HepG2 (cell line): ENCODE measurements at regions not wholly inside any gene's neighbourhood (a gene's known extent, or its start where the extent isn't known, plus 50 kb on each side); places are given as distances from the start of the nearest gene placed in this dataset.

Experiments
- ATAC-seq: fragments of 200-7000 bp; cut with Tn5 transposase; 3 replicates; pipeline ENCODE4 v1.9.1; 2020; ENCODE audit warnings: mild to moderate bottlenecking, moderate library complexity
- BruUV-seq: library from RNA; stranded (reverse); fragments of 400-500 nt; replicated peaks from 2 replicates; lab custom pipeline; 2021; lab: Mats Ljungman, UMichigan
- CTCF ChIA-PET: fragments of 300-600 bp; formaldehyde crosslinking; extraction: SDS; loops from one replicate; lab custom pipeline; 2021; ENCODE audit warnings: low total read pairs, inconsistent platforms, low intra/inter-chr PET ratio; lab: Yijun Ruan, JAX
- POLR2A ChIA-PET: fragments of 350-600 bp; sonication (Branson Sonifier 250); formaldehyde crosslinking; loops from one replicate; lab custom pipeline; 2020; ENCODE audit warnings: antibody characterized with exemption, inconsistent platforms; lab: Yijun Ruan, JAX
- DNase-seq: peaks from one replicate; pipeline ENCODE4 v3.0.0-alpha.2; 2015; ENCODE audit warnings: low spot score
- FAIRE-seq: peaks from 3 replicates; lab custom pipeline; 2011; peaks lifted over from hg19 to GRCh38; lab: Jason Lieb, UNC
- H2AFZ ChIP-seq: one replicate; pipeline ENCODE4 v1.6.1; 2011; ENCODE audit warnings: low read length, inconsistent platforms
- H3K27ac ChIP-seq: fragments of 300-600 bp; 3 replicates; pipeline ENCODE4 v1.8.0; 2011; ENCODE audit warnings: mixed run types, mild to moderate bottlenecking, mixed read lengths, low read length, inconsistent platforms; ENCODE audit not compliant: insufficient read depth; ENCODE audit errors: extremely low read length
- H3K27me3 ChIP-seq, 2 experiments: fragments of 200-600 bp in 1 of 2; 2 replicates in 1 of 2; 3 replicates in 1 of 2; pipeline versions ENCODE4 v1.6.0 to v1.8.0; 2011; ENCODE audit warnings: low read length in 2 of 2, mild to moderate bottlenecking in 2 of 2, moderate library complexity in 2 of 2, inconsistent platforms in 1 of 2; ENCODE audit not compliant: insufficient read depth in 2 of 2, control insufficient read depth in 1 of 2
- H3K36me3 ChIP-seq, 2 experiments: fragments of 200-600 bp in 1 of 2; replicated peaks in 1 of 2; 2 replicates in 1 of 2; 3 replicates in 1 of 2; pipeline versions ENCODE4 v1.5.1 to v1.8.0; 2011; ENCODE audit warnings: low read length in 2 of 2, inconsistent platforms in 1 of 2; ENCODE audit not compliant: insufficient read depth in 2 of 2, control insufficient read depth in 1 of 2
- H3K4me1 ChIP-seq: 2 replicates; pipeline ENCODE4 v1.5.1; 2012; ENCODE audit warnings: low read length, inconsistent platforms; ENCODE audit not compliant: insufficient read depth
- H3K4me2 ChIP-seq: 2 replicates; pipeline ENCODE4 v1.6.0; 2011; ENCODE audit warnings: low read depth, low read length, inconsistent platforms
- H3K4me3 ChIP-seq, 3 experiments: fragments of 200-600 bp in 1 of 3; sonication (generic), shearing (Covaris generic) in 1 of 3; replicated peaks in 1 of 3; 2 replicates each; pipeline ENCODE4 v1.5.1; 2011 to 2016; ENCODE audit warnings: low read length in 3 of 3, inconsistent platforms in 2 of 3, low read depth in 2 of 3, mild to moderate bottlenecking in 2 of 3, control low read depth in 1 of 3, mixed read lengths in 1 of 3; ENCODE audit not compliant: insufficient read depth in 1 of 3
- H3K79me2 ChIP-seq: one replicate; pipeline ENCODE4 v1.6.1; 2011; ENCODE audit warnings: low read length, inconsistent platforms; ENCODE audit not compliant: insufficient read depth
- H3K9ac ChIP-seq: 2 replicates; pipeline ENCODE4 v1.6.0; 2011; ENCODE audit warnings: mild to moderate bottlenecking, low read depth, low read length, inconsistent platforms; ENCODE audit not compliant: insufficient read depth
- H3K9me3 ChIP-seq: 2 replicates; pipeline ENCODE4 v1.5.1; 2012; ENCODE audit warnings: mild to moderate bottlenecking, low read length
- H4K20me1 ChIP-seq: 2 replicates; pipeline ENCODE4 v1.6.0; 2011; ENCODE audit warnings: inconsistent platforms, mild to moderate bottlenecking, low read length, moderate library complexity; ENCODE audit not compliant: insufficient read depth
- FIP1L1 ChIP-seq: fragments of 200-400 bp; formaldehyde crosslinking; IDR thresholded peaks from 2 replicates; pipeline ENCODE4 v1.6.1; 2018; ENCODE audit warnings: low read depth, mild to moderate bottlenecking, low read length, moderate library complexity, borderline replicate concordance; ENCODE audit not compliant: insufficient read depth
- JUNB ChIP-seq: sonication (generic); formaldehyde crosslinking; IDR thresholded peaks from 2 replicates; pipeline ENCODE4 v1.8.0; 2022; ENCODE audit warnings: missing genetic modification reagents, mild to moderate bottlenecking, borderline replicate concordance
- ZNF83 ChIP-seq: sonication (generic); formaldehyde crosslinking; IDR thresholded peaks from 2 replicates; pipeline ENCODE4 v1.4.0; 2020; ENCODE audit warnings: missing genetic modification reagents, mild to moderate bottlenecking, borderline replicate concordance
- WGBS: methylation state at CpG from one replicate; pipeline ENCODE4 v1.1.6; 2017; ENCODE audit warnings: low lambda C conversion rate; 5-methylcytosine and 5-hydroxymethylcytosine counted together
- in situ Hi-C: cut with HindIII; loops from 2 replicates; pipeline ENCODE4 v1.10.0; 2017; ENCODE audit warnings: low pct_unique_long_range_greater_than_20kb; ENCODE audit not compliant: extremely low pct_ligation_motif_present
- intact Hi-C: fragments of 100-400 bp; cut with micrococcal nuclease; formaldehyde crosslinking; loops from one replicate; pipeline ENCODE4 v1.10.0; 2022; ENCODE audit not compliant: unreplicated experiment
- TF ChIP-seq, protein P1 (sequence below): sonication (generic); formaldehyde crosslinking; IDR thresholded peaks from 2 replicates; pipeline ENCODE4 v1.5.0; 2020; ENCODE audit warnings: missing genetic modification reagents
- TF ChIP-seq, protein P2 (sequence below): sonication (generic); formaldehyde crosslinking; IDR thresholded peaks from 2 replicates; pipeline ENCODE4 v1.4.0; 2020; ENCODE audit warnings: mild to moderate bottlenecking, missing genetic modification reagents
- TF ChIP-seq, protein P3 (sequence below): sonication (generic); formaldehyde crosslinking; IDR thresholded peaks from 2 replicates; pipeline ENCODE4 v1.5.0; 2020; ENCODE audit warnings: mild to moderate bottlenecking, missing genetic modification reagents
- TF ChIP-seq, protein P4 (sequence below): sonication (generic); formaldehyde crosslinking; conservative IDR thresholded peaks from 2 replicates; pipeline ENCODE4 v1.5.0; 2020; ENCODE audit warnings: missing genetic modification reagents
- TF ChIP-seq, protein P5 (sequence below): sonication (generic); formaldehyde crosslinking; conservative IDR thresholded peaks from 2 replicates; pipeline ENCODE4 v1.8.0; 2022; ENCODE audit warnings: missing genetic modification reagents
- TF ChIP-seq, protein P6 (sequence below): IDR thresholded peaks from 2 replicates; pipeline ENCODE4 v1.6.1; 2016; ENCODE audit warnings: low read depth
- TF ChIP-seq, protein P7 (sequence below): sonication (generic); formaldehyde crosslinking; IDR thresholded peaks from 2 replicates; pipeline ENCODE4 v1.5.0; 2020; ENCODE audit warnings: mild to moderate bottlenecking, missing genetic modification reagents

DNA sequence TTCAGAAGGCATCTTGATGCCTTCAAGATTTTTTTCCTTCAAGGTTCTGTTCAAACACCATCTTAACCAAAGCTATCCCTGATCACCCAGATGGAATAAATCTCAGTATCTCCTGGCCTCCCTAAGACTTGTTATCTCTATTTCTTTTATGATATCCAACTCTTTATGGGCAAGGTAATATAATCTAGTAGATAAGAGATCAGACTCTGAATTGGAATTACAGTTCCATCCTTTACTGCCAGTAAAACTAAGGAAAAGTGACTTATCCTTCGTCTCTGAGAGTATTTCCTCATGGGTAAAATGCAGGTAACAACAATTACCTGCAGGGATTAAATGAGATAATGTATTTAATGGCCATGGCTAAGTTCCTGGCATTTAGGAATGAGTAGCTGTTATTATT, 445.0 kb upstream of the DAB1 start (continued):
- TF ChIP-seq, protein P1, sequence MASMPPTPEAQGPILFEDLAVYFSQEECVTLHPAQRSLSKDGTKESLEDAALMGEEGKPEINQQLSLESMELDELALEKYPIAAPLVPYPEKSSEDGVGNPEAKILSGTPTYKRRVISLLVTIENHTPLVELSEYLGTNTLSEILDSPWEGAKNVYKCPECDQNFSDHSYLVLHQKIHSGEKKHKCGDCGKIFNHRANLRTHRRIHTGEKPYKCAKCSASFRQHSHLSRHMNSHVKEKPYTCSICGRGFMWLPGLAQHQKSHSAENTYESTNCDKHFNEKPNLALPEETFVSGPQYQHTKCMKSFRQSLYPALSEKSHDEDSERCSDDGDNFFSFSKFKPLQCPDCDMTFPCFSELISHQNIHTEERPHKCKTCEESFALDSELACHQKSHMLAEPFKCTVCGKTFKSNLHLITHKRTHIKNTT (CRISPR knock-in tag) = no peak
- TF ChIP-seq, protein P2, sequence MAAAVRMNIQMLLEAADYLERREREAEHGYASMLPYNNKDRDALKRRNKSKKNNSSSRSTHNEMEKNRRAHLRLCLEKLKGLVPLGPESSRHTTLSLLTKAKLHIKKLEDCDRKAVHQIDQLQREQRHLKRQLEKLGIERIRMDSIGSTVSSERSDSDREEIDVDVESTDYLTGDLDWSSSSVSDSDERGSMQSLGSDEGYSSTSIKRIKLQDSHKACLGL = no peak
- TF ChIP-seq, all 625 proteins: peak for 0

DNA sequence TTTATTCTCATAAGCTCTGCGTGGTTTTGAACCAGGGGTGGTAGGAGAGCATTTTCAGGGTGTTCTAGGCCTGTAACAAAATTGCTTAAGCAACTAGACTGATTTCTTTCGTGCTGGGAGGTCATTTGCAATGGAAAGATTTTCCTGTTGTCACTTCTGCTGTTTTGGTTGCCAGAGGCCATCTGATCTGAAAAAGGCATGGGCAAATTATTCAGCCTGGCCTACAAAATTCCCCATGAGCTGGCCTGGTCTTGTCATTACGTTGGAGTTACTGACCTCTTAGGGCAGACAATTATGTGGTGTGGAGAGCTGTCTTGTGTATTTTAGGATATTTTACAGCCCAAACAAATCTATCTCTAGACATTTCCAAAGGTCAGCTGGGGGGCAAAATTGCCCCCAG, 444.4 kb upstream of the DAB1 start:
- H3K4me2 ChIP-seq = no peak overlapping the region
- no peak overlapping the region for H3K4me3 ChIP-seq
- no TSS peak for BruUV-seq
- no peak overlapping the region for H2AFZ ChIP-seq
- no peak overlapping the region for H3K27ac ChIP-seq
- H3K9me3 ChIP-seq = no peaks in the 10 kb centered on the region
- CTCF ChIA-PET = no interaction called here
- 0% methylated on average over 3 of the region's 3 CpGs for WGBS
- no peaks in the 10 kb centered on the region for H3K36me3 ChIP-seq
- H3K27me3 ChIP-seq = no peaks in the 10 kb centered on the region
- H3K9ac ChIP-seq = no peak overlapping the region
- H3K4me1 ChIP-seq = peaks cover 8% of the 10 kb centered on the region; the same call in 1 of the 2 replicates
- in situ Hi-C loops = no loop called here
- intact Hi-C loops = no loop called here
- POLR2A ChIA-PET = no interaction called here
- no peak for DNase-seq
- H3K79me2 ChIP-seq = no peaks in the 10 kb centered on the region
- FAIRE-seq = no peak
- no peak for ATAC-seq
- H4K20me1 ChIP-seq = no peaks in the 10 kb centered on the region
- TF ChIP-seq, protein P3, sequence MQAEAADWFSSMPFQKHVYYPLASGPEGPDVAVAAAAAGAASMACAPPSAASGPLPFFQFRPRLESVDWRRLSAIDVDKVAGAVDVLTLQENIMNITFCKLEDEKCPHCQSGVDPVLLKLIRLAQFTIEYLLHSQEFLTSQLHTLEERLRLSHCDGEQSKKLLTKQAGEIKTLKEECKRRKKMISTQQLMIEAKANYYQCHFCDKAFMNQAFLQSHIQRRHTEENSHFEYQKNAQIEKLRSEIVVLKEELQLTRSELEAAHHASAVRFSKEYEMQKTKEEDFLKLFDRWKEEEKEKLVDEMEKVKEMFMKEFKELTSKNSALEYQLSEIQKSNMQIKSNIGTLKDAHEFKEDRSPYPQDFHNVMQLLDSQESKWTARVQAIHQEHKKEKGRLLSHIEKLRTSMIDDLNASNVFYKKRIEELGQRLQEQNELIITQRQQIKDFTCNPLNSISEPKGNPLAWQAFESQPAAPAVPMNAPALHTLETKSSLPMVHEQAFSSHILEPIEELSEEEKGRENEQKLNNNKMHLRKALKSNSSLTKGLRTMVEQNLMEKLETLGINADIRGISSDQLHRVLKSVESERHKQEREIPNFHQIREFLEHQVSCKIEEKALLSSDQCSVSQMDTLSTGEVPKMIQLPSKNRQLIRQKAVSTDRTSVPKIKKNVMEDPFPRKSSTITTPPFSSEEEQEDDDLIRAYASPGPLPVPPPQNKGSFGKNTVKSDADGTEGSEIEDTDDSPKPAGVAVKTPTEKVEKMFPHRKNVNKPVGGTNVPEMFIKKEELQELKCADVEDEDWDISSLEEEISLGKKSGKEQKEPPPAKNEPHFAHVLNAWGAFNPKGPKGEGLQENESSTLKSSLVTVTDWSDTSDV (CRISPR knock-in tag) = no peak
- TF ChIP-seq, protein P4, sequence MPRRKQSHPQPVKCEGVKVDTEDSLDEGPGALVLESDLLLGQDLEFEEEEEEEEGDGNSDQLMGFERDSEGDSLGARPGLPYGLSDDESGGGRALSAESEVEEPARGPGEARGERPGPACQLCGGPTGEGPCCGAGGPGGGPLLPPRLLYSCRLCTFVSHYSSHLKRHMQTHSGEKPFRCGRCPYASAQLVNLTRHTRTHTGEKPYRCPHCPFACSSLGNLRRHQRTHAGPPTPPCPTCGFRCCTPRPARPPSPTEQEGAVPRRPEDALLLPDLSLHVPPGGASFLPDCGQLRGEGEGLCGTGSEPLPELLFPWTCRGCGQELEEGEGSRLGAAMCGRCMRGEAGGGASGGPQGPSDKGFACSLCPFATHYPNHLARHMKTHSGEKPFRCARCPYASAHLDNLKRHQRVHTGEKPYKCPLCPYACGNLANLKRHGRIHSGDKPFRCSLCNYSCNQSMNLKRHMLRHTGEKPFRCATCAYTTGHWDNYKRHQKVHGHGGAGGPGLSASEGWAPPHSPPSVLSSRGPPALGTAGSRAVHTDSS (CRISPR knock-in tag) = no peak
- TF ChIP-seq JUNB (no peak), FIP1L1 (no peak), ZNF83 (no peak)
- TF ChIP-seq, protein P5, sequence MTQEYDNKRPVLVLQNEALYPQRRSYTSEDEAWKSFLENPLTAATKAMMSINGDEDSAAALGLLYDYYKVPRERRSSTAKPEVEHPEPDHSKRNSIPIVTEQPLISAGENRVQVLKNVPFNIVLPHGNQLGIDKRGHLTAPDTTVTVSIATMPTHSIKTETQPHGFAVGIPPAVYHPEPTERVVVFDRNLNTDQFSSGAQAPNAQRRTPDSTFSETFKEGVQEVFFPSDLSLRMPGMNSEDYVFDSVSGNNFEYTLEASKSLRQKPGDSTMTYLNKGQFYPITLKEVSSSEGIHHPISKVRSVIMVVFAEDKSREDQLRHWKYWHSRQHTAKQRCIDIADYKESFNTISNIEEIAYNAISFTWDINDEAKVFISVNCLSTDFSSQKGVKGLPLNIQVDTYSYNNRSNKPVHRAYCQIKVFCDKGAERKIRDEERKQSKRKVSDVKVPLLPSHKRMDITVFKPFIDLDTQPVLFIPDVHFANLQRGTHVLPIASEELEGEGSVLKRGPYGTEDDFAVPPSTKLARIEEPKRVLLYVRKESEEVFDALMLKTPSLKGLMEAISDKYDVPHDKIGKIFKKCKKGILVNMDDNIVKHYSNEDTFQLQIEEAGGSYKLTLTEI (CRISPR knock-in tag) = no peak
- TF ChIP-seq, protein P6, sequence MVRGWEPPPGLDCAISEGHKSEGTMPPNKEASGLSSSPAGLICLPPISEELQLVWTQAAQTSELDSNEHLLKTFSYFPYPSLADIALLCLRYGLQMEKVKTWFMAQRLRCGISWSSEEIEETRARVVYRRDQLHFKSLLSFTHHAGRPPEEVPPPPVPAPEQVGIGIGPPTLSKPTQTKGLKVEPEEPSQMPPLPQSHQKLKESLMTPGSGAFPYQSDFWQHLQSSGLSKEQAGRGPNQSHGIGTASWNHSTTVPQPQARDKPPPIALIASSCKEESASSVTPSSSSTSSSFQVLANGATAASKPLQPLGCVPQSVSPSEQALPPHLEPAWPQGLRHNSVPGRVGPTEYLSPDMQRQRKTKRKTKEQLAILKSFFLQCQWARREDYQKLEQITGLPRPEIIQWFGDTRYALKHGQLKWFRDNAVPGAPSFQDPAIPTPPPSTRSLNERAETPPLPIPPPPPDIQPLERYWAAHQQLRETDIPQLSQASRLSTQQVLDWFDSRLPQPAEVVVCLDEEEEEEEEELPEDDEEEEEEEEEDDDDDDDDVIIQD = no peak
- TF ChIP-seq, protein P7, sequence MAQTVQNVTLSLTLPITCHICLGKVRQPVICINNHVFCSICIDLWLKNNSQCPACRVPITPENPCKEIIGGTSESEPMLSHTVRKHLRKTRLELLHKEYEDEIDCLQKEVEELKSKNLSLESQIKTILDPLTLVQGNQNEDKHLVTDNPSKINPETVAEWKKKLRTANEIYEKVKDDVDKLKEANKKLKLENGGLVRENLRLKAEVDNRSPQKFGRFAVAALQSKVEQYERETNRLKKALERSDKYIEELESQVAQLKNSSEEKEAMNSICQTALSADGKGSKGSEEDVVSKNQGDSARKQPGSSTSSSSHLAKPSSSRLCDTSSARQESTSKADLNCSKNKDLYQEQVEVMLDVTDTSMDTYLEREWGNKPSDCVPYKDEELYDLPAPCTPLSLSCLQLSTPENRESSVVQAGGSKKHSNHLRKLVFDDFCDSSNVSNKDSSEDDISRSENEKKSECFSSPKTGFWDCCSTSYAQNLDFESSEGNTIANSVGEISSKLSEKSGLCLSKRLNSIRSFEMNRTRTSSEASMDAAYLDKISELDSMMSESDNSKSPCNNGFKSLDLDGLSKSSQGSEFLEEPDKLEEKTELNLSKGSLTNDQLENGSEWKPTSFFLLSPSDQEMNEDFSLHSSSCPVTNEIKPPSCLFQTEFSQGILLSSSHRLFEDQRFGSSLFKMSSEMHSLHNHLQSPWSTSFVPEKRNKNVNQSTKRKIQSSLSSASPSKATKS (CRISPR knock-in tag) = no peak
